ENCODE measurements at regions not wholly inside any gene's neighbourhood (a gene's known extent, or its start where the extent isn't known, plus 50 kb on each side); places are given as distances from the start of the nearest gene placed in this dataset.
"Not testable (repeated sequence)": the region's sequence is repeated elsewhere in the genome, so short reads cannot be mapped to it uniquely, and the experiment has no call there.

DNA sequence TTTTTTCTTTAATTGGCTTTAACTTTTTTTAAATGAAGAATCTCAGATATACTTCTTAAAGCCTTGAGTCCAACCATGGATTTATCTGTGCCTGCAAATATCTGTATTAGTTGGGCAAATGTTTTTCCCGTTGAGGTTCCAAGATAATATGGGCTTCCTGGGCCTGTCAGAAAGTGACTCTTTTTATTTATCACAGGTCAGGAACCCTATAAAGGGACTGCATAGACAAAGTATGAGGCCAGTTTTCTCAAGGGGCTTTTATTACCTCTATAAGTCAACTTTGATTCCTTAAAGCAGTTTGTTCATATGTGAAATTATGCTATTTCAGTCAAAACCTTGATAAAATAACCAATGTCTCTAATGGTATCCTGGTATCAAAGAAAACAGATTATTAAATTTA lies 80.2 kb upstream of the BMP2K start:
- H3K4me1 ChIP-seq (replicated peaks in 1 of 2) = peaks cover 0 to 5% of the 10 kb centered on the region in 2 donors
- 0 to 86% (median 67%) methylated on average over 1 of the region's 1 CpG; no CpG with 5 or more reads in 1 of the 10 experiments for WGBS, 10 experiments
- ATAC-seq (replicated peaks in 6 of 8) = no peak
- H3K4me3 ChIP-seq = no peak overlapping the region
- no peak overlapping the region for H3K27ac ChIP-seq
- in situ Hi-C loops (cut with MboI; ENCODE audit: low pct_unique_long_range_greater_than_20kb in 2 of 9, low sequenced_read_pairs in 9 of 9, unreplicated experiment in 9 of 9) = no loop called here

DNA sequence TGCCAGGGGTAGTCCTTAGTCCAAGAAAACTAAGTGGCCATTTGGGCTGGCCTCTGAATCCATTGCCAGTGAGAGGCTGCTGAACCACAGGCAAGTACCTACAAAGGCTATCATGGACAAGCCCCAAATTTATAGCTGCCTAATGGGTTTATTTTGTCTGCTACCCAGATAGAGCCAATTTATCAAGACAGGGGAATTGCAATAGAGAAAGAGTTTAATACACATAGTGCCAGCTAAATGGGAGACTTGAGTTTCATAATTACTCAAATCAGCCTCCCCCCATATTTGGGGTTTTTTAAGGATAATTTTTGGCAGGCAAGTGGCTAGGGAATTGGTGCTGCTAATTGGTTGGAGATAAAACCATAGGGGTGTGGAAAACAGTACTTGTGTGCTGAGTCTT lies 73.1 kb upstream of the BMP2K start:
- in situ Hi-C loops (cut with MboI; ENCODE audit: low pct_unique_long_range_greater_than_20kb in 2 of 9, low sequenced_read_pairs in 9 of 9, unreplicated experiment in 9 of 9) = no loop called here
- no peak for ATAC-seq (replicated peaks in 6 of 8)
- Histone ChIP-seq H3K27ac (no peak overlapping the region), H3K4me1 (replicated peaks in 1 of 2) (no peaks in the 10 kb centered on the region), H3K4me3 (no peak overlapping the region)

DNA sequence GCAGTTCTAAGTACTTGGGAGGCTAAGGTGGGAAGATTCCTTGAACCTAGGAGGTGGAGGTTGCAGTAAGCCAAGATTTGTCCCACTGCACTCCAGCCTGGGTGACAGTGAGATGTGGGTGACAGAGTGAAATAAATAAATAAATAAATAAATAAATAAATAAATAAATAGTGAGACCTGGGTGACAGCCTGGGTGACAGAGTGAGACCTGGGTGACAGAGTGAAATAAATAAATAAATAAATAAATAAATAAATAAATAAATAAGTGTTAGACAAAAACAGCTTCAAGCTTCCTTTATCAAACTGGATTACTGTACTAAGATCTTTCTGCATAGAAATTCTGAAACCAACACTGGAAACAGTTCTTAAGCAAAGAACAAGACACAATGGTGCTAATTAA lies 71.8 kb upstream of the BMP2K start:
- in situ Hi-C loops (cut with MboI; ENCODE audit: low pct_unique_long_range_greater_than_20kb in 2 of 9, low sequenced_read_pairs in 9 of 9, unreplicated experiment in 9 of 9) = no loop called here
- H3K4me1 ChIP-seq (replicated peaks in 1 of 2) = no peaks in the 10 kb centered on the region

DNA sequence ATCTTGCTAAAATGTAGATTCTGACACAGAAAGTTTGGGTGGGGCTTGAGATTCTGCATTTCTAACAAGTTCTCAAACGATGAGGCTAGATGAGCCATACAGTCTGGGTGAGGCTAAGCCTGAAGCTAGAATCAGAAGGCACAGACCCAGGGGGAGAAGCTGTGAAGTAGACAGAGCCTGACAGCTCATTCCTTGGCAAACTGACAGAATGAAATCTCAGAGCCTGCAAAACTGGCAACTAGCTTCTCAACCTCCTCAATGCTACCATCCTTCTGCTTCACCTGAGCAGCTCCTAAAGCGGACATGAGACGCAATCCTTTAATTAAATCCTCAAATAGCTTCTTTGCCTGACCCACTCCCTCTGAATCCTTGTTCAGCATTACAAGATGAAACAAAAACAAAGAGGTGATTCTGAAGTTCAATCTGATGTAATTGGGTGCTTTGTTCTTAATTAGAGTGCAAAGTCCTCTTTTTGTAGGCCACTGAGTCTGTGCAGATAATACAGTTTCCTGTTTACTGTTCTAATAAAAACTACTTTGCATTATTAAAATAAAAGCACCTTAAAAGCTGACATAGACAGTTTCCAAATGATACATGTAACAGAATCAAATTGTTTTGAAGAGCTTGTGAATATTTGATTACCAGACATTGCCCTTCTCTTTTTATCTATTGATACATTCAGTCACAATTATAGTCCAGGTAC lies 71.0 kb upstream of the BMP2K start:
- ATAC-seq (replicated peaks in 6 of 8) = peak in 3 of 8 experiments; percentile 99 to 100 (median 100)
- 0 to 100% (median 84%) methylated on average over 1 to 3 of the region's 3 CpGs; no CpG with 5 or more reads in 2 of the 10 experiments for WGBS, 10 experiments
- in situ Hi-C loops (cut with MboI; ENCODE audit: low pct_unique_long_range_greater_than_20kb in 2 of 9, low sequenced_read_pairs in 9 of 9, unreplicated experiment in 9 of 9) = no loop called here
- Histone ChIP-seq H3K27ac (no peak overlapping the region), H3K4me1 (replicated peaks in 1 of 2) (no peaks in the 10 kb centered on the region), H3K4me3 (no peak overlapping the region)

More for the DNA sequence above, 71.8 kb upstream of the BMP2K start:
- ATAC-seq (replicated peaks in 6 of 8) = no peak
- Histone ChIP-seq H3K27ac (no peak overlapping the region), H3K4me3 (no peak overlapping the region)

DNA sequence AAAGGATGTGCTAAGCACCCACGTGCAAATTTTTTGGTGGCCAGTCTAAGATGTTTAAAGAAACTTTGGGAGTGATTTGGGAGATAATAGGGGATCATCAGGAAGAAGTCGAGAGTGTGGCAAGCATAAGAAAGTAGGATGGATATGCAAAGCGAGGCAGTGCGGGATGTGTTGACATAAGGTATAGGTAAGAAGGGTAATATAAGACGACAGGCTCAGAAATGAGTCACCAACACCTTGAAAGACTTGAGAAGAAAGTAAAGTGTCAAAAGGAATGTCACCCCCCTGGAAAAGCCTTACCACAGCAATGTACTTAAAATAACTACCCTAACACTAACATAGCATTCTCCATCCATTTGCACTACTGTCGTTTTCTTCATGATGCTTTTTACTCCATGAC lies 69.8 kb upstream of the BMP2K start:
- WGBS, 10 experiments = 0 to 87% (median 51%) methylated on average over 1 to 6 of the region's 6 CpGs
- H3K4me1 ChIP-seq (replicated peaks in 1 of 2) = no peaks in the 10 kb centered on the region
- ATAC-seq (replicated peaks in 6 of 8) = no peak
- no peak overlapping the region for H3K27ac ChIP-seq
- in situ Hi-C loops (cut with MboI; ENCODE audit: low pct_unique_long_range_greater_than_20kb in 2 of 9, low sequenced_read_pairs in 9 of 9, unreplicated experiment in 9 of 9) = no loop called here
- no peak overlapping the region for H3K4me3 ChIP-seq

DNA sequence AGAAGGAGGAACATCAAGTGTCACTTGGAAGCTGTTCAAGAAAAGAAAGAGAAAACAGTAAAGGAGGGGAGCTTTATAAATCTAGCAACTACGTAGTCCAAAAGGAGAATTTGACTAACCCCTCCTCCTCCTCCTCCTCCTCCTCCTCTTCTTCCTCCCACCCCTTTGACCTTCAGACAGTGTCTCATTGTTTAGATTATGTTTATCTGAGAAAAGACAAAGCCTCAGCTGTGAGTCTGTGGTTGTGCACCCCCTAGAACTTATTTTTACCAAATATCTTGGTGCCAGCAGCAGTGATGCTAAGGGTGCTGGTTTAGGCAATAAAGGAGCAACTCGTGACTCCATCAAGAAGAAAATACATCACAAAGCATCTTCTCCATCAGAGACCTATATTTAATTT lies 68.9 kb upstream of the BMP2K start:
- no peak for ATAC-seq (replicated peaks in 6 of 8)
- no peak overlapping the region for H3K27ac ChIP-seq
- H3K4me1 ChIP-seq (replicated peaks in 1 of 2) = no peaks in the 10 kb centered on the region
- in situ Hi-C loops (cut with MboI; ENCODE audit: low pct_unique_long_range_greater_than_20kb in 2 of 9, low sequenced_read_pairs in 9 of 9, unreplicated experiment in 9 of 9) = no loop called here
- 45 to 100% (median 82%) methylated on average over 1 to 2 of the region's 2 CpGs; no CpG with 5 or more reads in 4 of the 10 experiments for WGBS, 10 experiments
- no peak overlapping the region for H3K4me3 ChIP-seq

DNA sequence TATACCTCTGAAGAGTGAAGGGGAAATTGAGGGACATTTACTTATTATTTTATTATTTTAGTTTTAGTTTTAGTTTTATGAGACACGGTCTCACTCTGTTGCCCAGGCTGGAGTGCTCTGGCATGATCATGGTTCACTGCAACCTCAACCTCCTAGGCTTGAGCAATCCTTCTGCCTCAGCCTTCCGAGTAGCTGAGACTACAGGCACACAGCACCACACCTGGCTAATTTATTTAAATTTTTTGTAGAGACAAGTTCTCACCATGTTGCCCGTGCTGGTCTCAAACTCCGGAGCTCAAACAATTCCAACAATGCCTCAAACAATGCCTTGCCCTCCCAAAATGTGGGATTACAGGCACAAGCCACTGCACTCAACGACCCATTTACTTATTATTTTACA lies 68.4 kb upstream of the BMP2K start:
- Histone ChIP-seq H3K4me3 (no peak overlapping the region), H3K4me1 (replicated peaks in 1 of 2) (no peaks in the 10 kb centered on the region), H3K27ac (no peak overlapping the region)
- in situ Hi-C loops (cut with MboI; ENCODE audit: low pct_unique_long_range_greater_than_20kb in 2 of 9, low sequenced_read_pairs in 9 of 9, unreplicated experiment in 9 of 9) = no loop called here
- ATAC-seq (replicated peaks in 6 of 8) = no peak
- WGBS, 10 experiments = 40 to 100% (median 95%) methylated on average over 1 to 5 of the region's 5 CpGs

DNA sequence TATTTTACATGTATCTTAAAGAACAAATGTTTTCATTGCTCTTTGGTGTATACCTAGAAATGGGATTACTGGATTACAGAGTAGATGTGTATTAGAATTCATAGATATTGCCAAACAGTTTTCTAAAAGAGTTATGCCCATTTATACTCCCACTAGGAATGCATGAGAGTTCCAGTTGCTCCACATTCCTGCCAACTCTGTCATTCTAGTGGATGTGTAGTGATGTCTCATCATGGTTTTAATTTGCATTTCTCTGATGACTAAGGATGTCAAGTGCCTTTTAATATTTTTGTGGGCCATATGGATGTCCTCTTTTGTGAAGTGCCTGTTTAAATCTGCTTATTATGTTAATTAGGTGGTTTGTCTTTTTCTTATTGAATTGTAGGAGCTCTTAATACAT lies 65.6 kb upstream of the BMP2K start:
- H3K27ac ChIP-seq = no peak overlapping the region
- ATAC-seq (replicated peaks in 6 of 8) = peak in 2 of 8 experiments; percentile 83 to 98
- in situ Hi-C loops (cut with MboI; ENCODE audit: low pct_unique_long_range_greater_than_20kb in 2 of 9, low sequenced_read_pairs in 9 of 9, unreplicated experiment in 9 of 9) = no loop called here

DNA sequence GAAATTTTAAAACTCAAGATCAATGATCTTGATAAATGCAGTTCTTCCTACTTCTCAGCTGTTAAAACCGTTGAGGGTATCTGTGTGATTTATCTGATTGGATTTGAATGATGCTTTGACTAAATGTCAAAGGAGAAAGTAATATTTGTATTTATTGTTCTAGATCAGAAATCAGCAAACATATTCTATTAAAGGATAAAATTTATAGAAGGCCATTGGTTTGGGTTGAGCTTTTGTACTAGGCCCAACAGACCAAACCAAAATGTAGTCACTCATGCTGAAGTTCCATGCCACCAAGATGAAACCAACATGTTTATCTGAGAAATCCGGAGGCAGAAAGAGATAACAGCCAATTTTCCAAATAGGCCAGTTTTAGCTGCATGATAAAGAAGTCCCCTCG lies 64.5 kb upstream of the BMP2K start:
- no peak overlapping the region for H3K4me3 ChIP-seq
- no peaks in the 10 kb centered on the region for H3K4me1 ChIP-seq (replicated peaks in 1 of 2)
- 72 to 100% (median 83%) methylated on average over 2 to 3 of the region's 3 CpGs for WGBS, 10 experiments
- ATAC-seq (replicated peaks in 6 of 8) = no peak
- H3K27ac ChIP-seq = no peak overlapping the region
- in situ Hi-C loops (cut with MboI; ENCODE audit: low pct_unique_long_range_greater_than_20kb in 2 of 9, low sequenced_read_pairs in 9 of 9, unreplicated experiment in 9 of 9) = no loop called here

More for the DNA sequence above, 65.6 kb upstream of the BMP2K start:
- H3K4me3 ChIP-seq = no peak overlapping the region
- H3K4me1 ChIP-seq (replicated peaks in 1 of 2) = no peaks in the 10 kb centered on the region

DNA sequence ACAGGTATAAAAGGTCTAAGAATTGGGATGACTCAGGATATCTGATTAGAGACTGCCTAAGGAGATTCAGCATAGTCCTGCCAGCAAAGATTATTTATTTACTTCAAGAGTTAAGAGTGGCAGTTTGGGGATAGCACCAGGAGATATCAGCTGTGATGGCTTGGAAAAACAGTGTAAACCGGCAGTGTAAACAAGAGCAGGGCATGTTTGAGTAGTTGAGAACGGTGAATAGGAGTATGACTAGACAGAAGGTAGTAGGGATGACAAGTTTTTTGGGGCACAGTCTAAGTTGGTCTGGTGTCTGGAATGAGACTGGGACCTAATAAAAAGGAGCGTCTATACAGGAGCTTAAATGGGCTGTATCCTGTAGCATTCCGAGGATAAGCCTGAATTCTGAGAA lies 61.6 kb upstream of the BMP2K start:
- ATAC-seq (replicated peaks in 6 of 8); H3K4me3 ChIP-seq; H3K27ac ChIP-seq; H3K4me1 ChIP-seq (replicated peaks in 1 of 2); in situ Hi-C loops (cut with MboI; ENCODE audit: low pct_unique_long_range_greater_than_20kb in 2 of 9, low sequenced_read_pairs in 9 of 9, unreplicated experiment in 9 of 9): not testable (repeated sequence)
- WGBS, 10 experiments = no CpG with 5 or more reads among the region's 4 CpGs

DNA sequence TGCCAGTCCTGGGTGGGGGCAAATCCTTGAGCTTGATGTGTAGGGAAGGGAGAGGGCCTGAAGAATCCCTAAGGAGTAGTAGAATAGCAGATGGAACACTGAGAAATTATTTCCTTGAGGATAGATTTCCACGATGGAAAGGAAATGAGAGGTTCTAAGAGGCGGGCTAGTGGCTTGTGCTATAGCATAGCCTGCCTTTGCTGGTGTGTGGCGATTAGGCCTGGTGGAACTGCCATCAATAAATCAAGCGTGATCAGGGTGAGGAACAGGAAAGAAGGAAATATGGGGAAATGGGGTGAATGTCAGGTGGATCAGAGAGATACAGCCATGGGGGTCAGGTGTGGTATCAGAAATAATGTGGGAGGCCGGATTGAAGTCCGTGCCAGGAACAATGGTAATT lies 60.8 kb upstream of the BMP2K start:
- H3K4me1 ChIP-seq (replicated peaks in 1 of 2); H3K27ac ChIP-seq; in situ Hi-C loops (cut with MboI; ENCODE audit: low pct_unique_long_range_greater_than_20kb in 2 of 9, low sequenced_read_pairs in 9 of 9, unreplicated experiment in 9 of 9); ATAC-seq (replicated peaks in 6 of 8); H3K4me3 ChIP-seq: not testable (repeated sequence)
- WGBS, 10 experiments = no CpG with 5 or more reads among the region's 6 CpGs

DNA sequence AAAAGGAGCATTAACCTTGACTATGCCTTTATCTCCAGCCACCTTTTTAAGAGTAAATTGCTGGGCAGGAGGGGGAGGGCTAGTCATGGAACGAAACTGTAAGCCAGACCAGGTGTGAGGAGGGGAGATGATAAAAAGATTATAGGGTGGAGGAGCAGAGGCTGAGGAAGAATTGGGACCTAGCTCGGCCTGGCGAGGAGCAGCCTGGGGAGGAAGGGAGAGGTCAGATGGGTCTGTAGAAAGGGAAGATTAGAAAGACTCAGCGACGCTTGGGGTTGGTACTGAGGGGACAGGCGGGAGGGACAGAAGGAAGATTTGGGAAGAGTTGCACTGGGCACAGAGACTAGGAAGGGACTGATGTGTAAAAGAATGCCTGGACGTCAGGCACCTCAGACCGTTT lies 58.4 kb upstream of the BMP2K start:
- H3K27ac ChIP-seq; ATAC-seq (replicated peaks in 6 of 8); H3K4me3 ChIP-seq; in situ Hi-C loops (cut with MboI; ENCODE audit: low pct_unique_long_range_greater_than_20kb in 2 of 9, low sequenced_read_pairs in 9 of 9, unreplicated experiment in 9 of 9); H3K4me1 ChIP-seq (replicated peaks in 1 of 2): not testable (repeated sequence)
- WGBS, 10 experiments = 33 to 100% (median 80%) methylated on average over 1 to 6 of the region's 8 CpGs; no CpG with 5 or more reads in 5 of the 10 experiments

DNA sequence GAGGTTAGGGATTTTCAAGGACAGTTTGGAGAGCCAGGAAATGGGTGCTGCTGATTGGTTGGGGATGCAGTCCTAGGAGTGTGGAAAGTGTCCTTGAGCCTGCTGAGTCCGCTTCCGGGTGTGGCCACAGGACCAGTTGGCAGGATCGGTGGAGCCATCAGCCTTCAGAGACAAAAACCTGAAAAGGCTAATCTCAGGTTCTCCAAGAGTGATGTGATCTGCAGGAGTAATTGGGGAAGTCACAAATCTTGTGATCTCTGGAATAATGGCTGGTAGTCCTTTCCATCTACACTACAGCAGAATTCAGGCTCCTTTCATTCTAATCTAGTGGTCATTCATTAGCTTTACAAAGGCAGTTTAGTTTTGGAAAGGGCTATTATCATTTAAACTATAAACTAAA lies 55.9 kb upstream of the BMP2K start:
- no peak for ATAC-seq (replicated peaks in 6 of 8)
- Histone ChIP-seq H3K4me1 (replicated peaks in 1 of 2) (no peaks in the 10 kb centered on the region), H3K4me3 (no peak overlapping the region), H3K27ac (no peak overlapping the region)
- 20 to 86% (median 63%) methylated on average over 1 to 3 of the region's 3 CpGs; no CpG with 5 or more reads in 6 of the 10 experiments for WGBS, 10 experiments
- in situ Hi-C loops (cut with MboI; ENCODE audit: low pct_unique_long_range_greater_than_20kb in 2 of 9, low sequenced_read_pairs in 9 of 9, unreplicated experiment in 9 of 9) = no loop called here

DNA sequence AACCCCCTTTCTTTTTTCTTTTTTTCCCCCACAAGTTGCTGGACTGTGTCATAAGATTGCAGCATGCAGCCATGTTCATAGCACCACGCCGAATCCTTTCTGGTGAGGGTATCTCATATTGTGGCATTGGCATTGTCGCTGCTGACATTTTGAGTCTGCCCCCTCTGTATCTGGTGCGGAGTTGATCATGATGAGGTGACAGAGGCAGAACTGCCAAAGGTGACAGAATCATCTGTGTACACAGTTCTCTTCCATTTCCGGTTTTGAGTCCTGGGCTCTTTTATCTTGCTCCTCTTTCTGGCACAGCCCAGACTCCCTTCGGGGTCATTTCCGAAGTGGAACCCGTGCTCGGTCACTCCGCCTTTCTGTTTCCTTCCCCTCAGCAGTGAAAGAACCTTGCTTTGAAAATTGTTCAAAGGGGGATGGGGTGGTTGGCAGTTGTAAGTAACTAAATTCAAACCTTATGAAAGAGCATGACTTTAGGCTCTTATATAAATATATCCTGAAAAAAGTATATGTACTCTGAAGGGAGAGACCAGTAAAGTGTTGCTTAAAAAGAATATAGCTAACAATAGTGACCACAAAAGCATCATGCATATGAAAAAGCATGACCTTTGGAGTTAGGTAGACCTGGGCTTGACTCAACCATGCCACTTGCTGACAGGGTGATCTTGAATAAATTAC lies 55.0 kb upstream of the BMP2K start:
- ATAC-seq (replicated peaks in 6 of 8) = no peak
- 13 to 84% (median 77%) methylated on average over 1 to 9 of the region's 10 CpGs; no CpG with 5 or more reads in 1 of the 10 experiments for WGBS, 10 experiments
- Histone ChIP-seq H3K4me1 (replicated peaks in 1 of 2) (no peaks in the 10 kb centered on the region), H3K4me3 (no peak overlapping the region), H3K27ac (no peak overlapping the region)
- in situ Hi-C loops (cut with MboI; ENCODE audit: low pct_unique_long_range_greater_than_20kb in 2 of 9, low sequenced_read_pairs in 9 of 9, unreplicated experiment in 9 of 9) = no loop called here
